SU-DHL-6 (cell line): ENCODE measurements at regions not wholly inside any gene's neighbourhood (a gene's known extent, or its start where the extent isn't known, plus 50 kb on each side); places are given as distances from the start of the nearest gene placed in this dataset.

ENCODE experiments used
- EZH2phosphoT487 ChIP-seq: fragments of 200-600 bp; sonication (generic), shearing (Covaris generic); conservative IDR thresholded peaks from 2 replicates; pipeline ENCODE4 v1.6.1; 2018; ENCODE audit warnings: mild to moderate bottlenecking, antibody characterized with exemption, low read length, moderate library complexity, mixed read lengths
- TF ChIP-seq, protein P1 (sequence below): fragments of 200-600 bp; sonication (generic); IDR thresholded peaks from one replicate; pipeline ENCODE4 v1.5.1; 2017; ENCODE audit warnings: antibody characterized with exemption, mild to moderate bottlenecking, low read length, moderate library complexity; ENCODE audit not compliant: insufficient read depth, poor library complexity, severe bottlenecking

DNA sequence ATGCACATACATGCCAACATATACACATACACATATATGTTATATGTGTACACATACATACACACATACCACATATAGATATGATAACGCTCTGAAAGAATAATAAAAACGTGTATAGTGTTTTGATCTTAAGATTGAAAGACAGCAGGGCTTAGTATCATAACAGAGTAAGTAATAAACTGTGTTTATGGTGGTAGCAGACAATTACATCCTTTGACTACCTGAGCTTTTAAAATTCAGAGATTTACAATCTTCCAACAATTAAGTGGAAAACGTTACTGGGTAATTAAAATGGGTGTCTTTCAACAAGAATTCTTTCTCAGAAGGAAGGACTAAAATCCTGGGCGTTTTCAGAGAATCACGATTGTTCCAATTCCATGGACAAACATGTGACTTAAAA lies 552.4 kb downstream of the EPHA4 start:
- TF ChIP-seq, protein P1, sequence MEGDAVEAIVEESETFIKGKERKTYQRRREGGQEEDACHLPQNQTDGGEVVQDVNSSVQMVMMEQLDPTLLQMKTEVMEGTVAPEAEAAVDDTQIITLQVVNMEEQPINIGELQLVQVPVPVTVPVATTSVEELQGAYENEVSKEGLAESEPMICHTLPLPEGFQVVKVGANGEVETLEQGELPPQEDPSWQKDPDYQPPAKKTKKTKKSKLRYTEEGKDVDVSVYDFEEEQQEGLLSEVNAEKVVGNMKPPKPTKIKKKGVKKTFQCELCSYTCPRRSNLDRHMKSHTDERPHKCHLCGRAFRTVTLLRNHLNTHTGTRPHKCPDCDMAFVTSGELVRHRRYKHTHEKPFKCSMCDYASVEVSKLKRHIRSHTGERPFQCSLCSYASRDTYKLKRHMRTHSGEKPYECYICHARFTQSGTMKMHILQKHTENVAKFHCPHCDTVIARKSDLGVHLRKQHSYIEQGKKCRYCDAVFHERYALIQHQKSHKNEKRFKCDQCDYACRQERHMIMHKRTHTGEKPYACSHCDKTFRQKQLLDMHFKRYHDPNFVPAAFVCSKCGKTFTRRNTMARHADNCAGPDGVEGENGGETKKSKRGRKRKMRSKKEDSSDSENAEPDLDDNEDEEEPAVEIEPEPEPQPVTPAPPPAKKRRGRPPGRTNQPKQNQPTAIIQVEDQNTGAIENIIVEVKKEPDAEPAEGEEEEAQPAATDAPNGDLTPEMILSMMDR = no peak
- no peak for TF ChIP-seq EZH2phosphoT487
